Myocyte (in vitro differentiated cells): ENCODE measurements at regions not wholly inside any gene's neighbourhood (a gene's known extent, or its start where the extent isn't known, plus 50 kb on each side); places are given as distances from the start of the nearest gene placed in this dataset.

Experiments used
- DNase-seq: peaks from one replicate; pipeline ENCODE4 v3.0.0-alpha.2; 2012; ENCODE audit warnings: low read depth

GRCh38 chr1:87220993-87221392 lies 107.7 kb upstream of the LMO4 start:
- DNase-seq = no peak

GRCh38 chr1:87224201-87224600 lies 104.5 kb upstream of the LMO4 start:
- DNase-seq = peak; percentile 95

- DNase-seq = no peak
These were observed 103.5 kb upstream of the LMO4 start for GRCh38 chr1:87225171-87225570.

GRCh38 chr1:87226341-87226760 lies 102.3 kb upstream of the LMO4 start:
- DNase-seq = peak; percentile 92

- no peak for DNase-seq
These were observed 101.0 kb upstream of the LMO4 start for GRCh38 chr1:87227651-87228050.

- DNase-seq = no peak
These were observed 98.2 kb upstream of the LMO4 start for GRCh38 chr1:87230501-87230900.

- DNase-seq = no peak
These were observed 96.8 kb upstream of the LMO4 start for GRCh38 chr1:87231703-87232367.

GRCh38 chr1:87236585-87236984 lies 92.1 kb upstream of the LMO4 start:
- DNase-seq = no peak

GRCh38 chr1:87239997-87240605 lies 88.6 kb upstream of the LMO4 start:
- DNase-seq = no peak

- DNase-seq = no peak
These were observed 87.9 kb upstream of the LMO4 start for GRCh38 chr1:87240661-87241285.

GRCh38 chr1:87242445-87243185 lies 86.1 kb upstream of the LMO4 start:
- DNase-seq = no peak

- no peak for DNase-seq
These were observed 85.1 kb upstream of the LMO4 start for GRCh38 chr1:87243573-87243972.

- peak; percentile 87 for DNase-seq
These were observed 82.2 kb upstream of the LMO4 start for GRCh38 chr1:87246436-87246835.

- no peak for DNase-seq
These were observed 78.9 kb upstream of the LMO4 start for GRCh38 chr1:87249803-87250202.

GRCh38 chr1:87250336-87250735 lies 78.3 kb upstream of the LMO4 start:
- DNase-seq = no peak

GRCh38 chr1:87252406-87252805 lies 76.3 kb upstream of the LMO4 start:
- peak; percentile 62 for DNase-seq

- DNase-seq = no peak
These were observed 66.0 kb upstream of the LMO4 start for GRCh38 chr1:87262688-87263087.

- no peak for DNase-seq
These were observed 65.4 kb upstream of the LMO4 start for GRCh38 chr1:87263281-87263680.

- DNase-seq = no peak
These were observed 64.9 kb upstream of the LMO4 start for GRCh38 chr1:87263785-87264184.

- no peak for DNase-seq
These were observed 63.7 kb upstream of the LMO4 start for GRCh38 chr1:87264976-87265375.

- no peak for DNase-seq
These were observed 62.9 kb upstream of the LMO4 start for GRCh38 chr1:87265786-87266185.

- DNase-seq = no peak
These were observed 60.6 kb upstream of the LMO4 start for GRCh38 chr1:87268111-87268510.
